GM10266 (cell line): ENCODE measurements at regions not wholly inside any gene's neighbourhood (a gene's known extent, or its start where the extent isn't known, plus 50 kb on each side); places are given as distances from the start of the nearest gene placed in this dataset.

Experiments used
- DNase-seq: peaks from one replicate; pipeline ENCODE4 v3.0.0; 2012; ENCODE audit errors: extremely low spot score
- TF ChIP-seq, protein P1 (sequence below): IDR thresholded peaks from 2 replicates; pipeline ENCODE4 v1.5.1; 2012; ENCODE audit warnings: mild to moderate bottlenecking, low read depth; ENCODE audit not compliant: control insufficient read depth, insufficient read depth; ENCODE audit errors: missing control alignments

DNA sequence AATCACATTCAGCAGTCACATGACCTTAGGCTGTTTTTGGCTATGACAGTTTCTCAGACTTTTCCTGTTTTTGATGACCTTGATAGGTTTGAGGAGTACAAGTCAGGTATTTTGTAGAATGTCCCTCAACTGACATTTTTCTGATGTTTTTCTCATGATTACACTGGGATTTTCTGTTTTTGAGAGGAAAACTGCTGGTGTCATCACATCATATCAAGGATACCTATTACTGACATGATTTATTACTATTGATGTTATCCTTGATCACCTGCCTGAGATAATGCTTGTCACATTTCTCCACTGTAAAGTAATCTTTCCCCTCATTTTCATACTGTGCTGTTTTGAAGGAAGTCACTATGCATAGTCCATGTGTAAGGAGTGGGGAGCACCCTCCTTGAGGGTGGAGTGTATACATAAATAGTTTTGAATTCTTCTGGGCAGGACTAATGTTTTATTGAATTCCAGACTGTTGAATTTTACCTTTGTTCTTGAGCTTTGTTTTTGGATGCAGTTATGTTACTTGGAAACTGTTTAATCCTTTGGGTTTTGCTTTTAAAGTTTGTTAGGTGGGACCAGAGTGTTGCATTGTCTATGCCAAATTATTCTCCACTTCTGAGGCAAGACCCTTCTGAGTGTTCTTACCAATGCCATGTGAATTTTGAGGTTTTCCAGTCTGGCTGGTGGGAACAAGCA, 444.5 kb upstream of the FAR2 start:
- DNase-seq: no peak
- TF ChIP-seq, protein P1, sequence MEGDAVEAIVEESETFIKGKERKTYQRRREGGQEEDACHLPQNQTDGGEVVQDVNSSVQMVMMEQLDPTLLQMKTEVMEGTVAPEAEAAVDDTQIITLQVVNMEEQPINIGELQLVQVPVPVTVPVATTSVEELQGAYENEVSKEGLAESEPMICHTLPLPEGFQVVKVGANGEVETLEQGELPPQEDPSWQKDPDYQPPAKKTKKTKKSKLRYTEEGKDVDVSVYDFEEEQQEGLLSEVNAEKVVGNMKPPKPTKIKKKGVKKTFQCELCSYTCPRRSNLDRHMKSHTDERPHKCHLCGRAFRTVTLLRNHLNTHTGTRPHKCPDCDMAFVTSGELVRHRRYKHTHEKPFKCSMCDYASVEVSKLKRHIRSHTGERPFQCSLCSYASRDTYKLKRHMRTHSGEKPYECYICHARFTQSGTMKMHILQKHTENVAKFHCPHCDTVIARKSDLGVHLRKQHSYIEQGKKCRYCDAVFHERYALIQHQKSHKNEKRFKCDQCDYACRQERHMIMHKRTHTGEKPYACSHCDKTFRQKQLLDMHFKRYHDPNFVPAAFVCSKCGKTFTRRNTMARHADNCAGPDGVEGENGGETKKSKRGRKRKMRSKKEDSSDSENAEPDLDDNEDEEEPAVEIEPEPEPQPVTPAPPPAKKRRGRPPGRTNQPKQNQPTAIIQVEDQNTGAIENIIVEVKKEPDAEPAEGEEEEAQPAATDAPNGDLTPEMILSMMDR: no peak

DNA sequence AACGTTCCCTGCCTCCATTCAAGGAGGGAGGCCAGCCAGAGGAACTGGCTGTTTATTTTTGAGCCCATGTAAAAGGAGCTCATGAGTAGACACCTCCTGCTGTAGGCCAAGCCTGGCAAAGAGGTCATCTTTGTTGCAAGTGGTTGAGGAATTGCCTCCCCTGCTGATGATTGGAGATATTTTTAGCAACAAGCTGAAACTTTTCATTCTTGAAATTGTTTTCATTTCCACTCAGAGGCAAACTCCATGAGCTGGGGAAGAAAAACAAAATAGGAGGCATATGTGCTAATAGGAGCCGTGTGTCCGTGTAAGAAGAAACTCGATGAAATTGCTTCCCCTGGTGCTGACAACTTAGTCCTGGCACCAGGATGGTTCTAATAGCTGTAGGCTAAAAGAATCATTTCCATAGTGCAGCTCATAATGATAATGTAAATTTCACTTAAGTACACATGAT, 440.1 kb upstream of the FAR2 start:
- TF ChIP-seq, protein P1: no peak

DNA sequence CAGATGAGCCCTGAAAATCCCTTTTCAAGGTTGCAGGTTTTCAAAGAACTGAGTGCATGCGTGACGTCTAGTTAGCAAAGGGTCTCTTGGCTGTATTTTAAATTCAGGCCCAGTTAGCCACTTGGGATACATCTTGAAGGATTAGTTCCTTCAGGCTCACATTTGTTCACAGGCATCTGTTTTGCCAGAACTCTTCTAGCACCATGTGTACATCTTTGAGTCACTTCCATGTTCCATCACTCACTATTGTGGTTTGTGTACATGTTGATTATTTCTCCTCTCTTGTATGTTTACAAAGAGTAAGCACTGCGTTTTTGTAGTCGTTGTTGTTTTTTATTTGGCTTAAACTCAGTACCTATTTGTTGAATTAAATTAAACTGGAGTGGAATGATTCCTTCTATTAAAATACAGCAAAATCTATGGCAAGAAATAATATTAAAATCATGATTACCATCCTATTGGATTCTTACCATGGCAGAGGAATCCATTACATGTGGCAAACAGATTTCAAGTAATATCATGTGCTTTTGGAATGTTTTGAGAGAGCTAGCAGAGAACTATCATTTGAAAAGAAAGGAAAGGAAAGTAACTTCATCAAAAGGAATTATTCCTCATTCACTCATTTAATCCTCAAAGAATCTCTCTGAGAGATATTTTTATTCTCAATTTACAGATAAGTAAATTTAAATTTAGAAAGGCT, 438.9 kb upstream of the FAR2 start:
- TF ChIP-seq, protein P1: no peak
- DNase-seq: no peak

More for the DNA sequence above, 440.1 kb upstream of the FAR2 start:
- no peak for DNase-seq

DNA sequence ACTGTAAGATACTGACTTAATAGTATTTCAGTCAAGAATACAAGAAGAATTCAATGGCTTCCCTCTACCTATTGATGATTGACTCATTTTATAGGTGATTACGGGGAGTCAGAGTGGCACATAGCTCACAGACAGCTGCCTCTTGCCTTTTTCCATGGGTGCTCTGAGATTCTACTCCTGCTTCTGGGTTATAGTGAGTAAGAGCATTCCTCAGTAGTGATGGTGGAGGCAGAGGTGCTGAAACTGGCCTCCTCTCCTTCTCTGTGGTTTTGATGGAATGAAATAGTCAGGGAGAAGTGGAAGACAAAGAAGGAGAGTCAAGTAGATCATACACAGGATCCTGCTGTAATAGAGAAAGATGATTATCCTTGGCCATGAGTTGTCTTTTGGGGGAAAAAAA, 438.2 kb upstream of the FAR2 start:
- no peak for DNase-seq
- TF ChIP-seq, protein P1: no peak

DNA sequence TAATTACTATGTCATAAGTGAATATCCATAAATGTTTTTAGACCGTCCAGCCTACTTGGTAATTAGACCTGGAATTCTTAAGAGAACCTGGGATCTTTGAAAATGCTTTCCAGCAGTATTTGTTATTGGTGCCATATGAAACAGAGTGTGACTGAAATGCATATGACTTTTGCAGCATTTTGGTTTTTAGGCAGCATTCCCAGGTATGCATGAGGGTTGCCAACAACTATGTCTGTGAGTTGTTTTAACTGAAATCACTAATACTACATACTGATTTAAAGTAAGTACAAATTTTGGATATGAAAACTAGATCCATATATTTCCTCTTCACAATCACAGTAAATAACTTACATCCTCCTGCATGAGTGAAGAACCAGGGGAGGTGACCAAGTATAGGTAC, 437.7 kb upstream of the FAR2 start:
- no peak for DNase-seq
- TF ChIP-seq, protein P1: no peak

DNA sequence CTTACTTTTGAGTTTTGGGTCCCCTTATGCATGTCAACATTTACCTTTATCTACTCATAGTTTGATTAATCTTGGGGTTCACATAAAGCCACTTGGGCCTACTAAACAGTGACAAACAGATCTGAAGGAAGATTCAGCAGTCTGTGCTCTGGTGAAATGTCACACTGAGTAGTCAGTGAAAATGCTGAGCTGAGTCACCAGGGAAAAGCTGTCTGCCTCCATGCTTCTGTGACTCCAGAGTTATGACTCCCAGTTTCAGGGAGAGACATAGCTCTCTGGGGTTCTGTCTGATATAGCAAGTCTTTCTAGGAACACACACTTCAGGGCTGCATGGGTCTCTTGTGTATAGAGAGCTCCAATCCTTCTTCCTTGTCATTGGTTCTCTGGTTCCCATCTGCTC, 406.3 kb upstream of the FAR2 start:
- TF ChIP-seq, protein P1: no peak
- no peak for DNase-seq

DNA sequence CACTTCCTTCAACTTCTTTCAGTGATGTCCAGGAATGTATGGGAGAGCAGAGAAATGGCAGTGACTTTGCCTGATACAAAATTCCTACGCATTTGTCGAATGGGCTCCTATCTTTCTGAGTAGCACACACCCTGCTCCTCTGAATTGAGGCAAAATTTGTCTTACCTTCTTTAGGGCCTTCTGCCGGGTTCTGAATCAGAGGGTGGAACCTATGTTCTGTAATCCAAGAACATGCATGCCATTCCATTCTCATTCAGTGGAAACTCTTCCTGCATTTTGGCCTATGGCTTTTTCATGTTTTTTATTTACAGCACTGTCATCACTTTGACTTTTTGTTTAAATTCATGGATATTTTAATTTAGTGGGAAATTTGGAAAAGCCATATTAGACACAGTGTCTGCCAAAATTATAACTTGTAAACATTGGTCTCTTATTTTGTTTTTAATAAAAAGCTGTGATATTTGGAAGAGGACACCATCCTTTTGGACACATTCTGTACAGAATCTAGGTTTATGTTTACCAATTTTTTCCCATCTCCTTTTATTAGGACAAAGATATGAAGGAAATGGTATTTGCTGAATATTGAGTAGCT, 402.2 kb upstream of the FAR2 start:
- no peak for DNase-seq
- TF ChIP-seq, protein P1: no peak
